ENCODE measurements at regions not wholly inside any gene's neighbourhood (a gene's known extent, or its start where the extent isn't known, plus 50 kb on each side); places are given as distances from the start of the nearest gene placed in this dataset.

- Histone ChIP-seq H2AFZ (ENCODE audit: low read depth, low read length, poor library complexity, severe bottlenecking) (no peak overlapping the region), H3K27me3 (ENCODE audit: insufficient read depth, low read length) (no peaks in the 10 kb centered on the region), H3K9me3 (ENCODE audit: control insufficient read depth in 1 of 2, insufficient read depth in 1 of 2, low read depth in 1 of 2, low read length in 2 of 2) (no peaks in the 10 kb centered on the region), H3K4me3 (replicated peaks in 1 of 2; ENCODE audit: low read depth in 1 of 2, low read length in 2 of 2) (no peak overlapping the region), H4K20me1 (ENCODE audit: insufficient read depth) (no peaks in the 10 kb centered on the region), H3K79me2 (ENCODE audit: insufficient read depth, low read length) (no peaks in the 10 kb centered on the region), H3K27ac (ENCODE audit: low read depth, low read length) (no peak overlapping the region), H3K4me2 (ENCODE audit: low read length) (no peak overlapping the region), H3K9ac (ENCODE audit: low read length) (no peak overlapping the region), H3K36me3 (ENCODE audit: control insufficient read depth in 1 of 2, insufficient read depth in 2 of 2, low read length in 2 of 2) (no peaks in the 10 kb centered on the region), H3K4me1 (ENCODE audit: control insufficient read depth in 1 of 2, insufficient read depth in 2 of 2, low read length in 2 of 2) (no peaks in the 10 kb centered on the region), H3K9me2 (ENCODE audit: insufficient read depth) (no peaks in the 10 kb centered on the region)
- DNase-seq (ENCODE audit: low read depth, low spot score) (no peak), ATAC-seq (no peak)
- intact Hi-C loops (cut with micrococcal nuclease): no loop called here
- TF ChIP-seq FOSL1 (IDR thresholded peaks at IDR 0.05; ENCODE audit: low read depth) (no peak), REST (IDR thresholded peaks at IDR 0.05; ENCODE audit: low read depth) (no peak), ZBTB33 (IDR thresholded peaks at IDR 0.05; ENCODE audit: extremely low read depth, insufficient replicate concordance, low read length) (no peak), EZH2 (IDR thresholded peaks at IDR 0.05) (no peak), JUND (IDR thresholded peaks at IDR 0.05) (no peak), POLR2A (IDR thresholded peaks at IDR 0.05; ENCODE audit: borderline replicate concordance, extremely low read depth, insufficient read depth, insufficient read length) (no peak), CBX3 (IDR thresholded peaks at IDR 0.05; ENCODE audit: low read depth) (no peak), EGR1 (IDR thresholded peaks at IDR 0.05; ENCODE audit: low read depth) (no peak), YY1 (IDR thresholded peaks at IDR 0.05; ENCODE audit: extremely low read depth, insufficient replicate concordance, low read depth, low read length) (no peak), RAD21 (IDR thresholded peaks at IDR 0.05; ENCODE audit: low read depth) (no peak), ZFX (IDR thresholded peaks at IDR 0.05) (no peak), SP1 (IDR thresholded peaks at IDR 0.05; ENCODE audit: low read depth) (no peak), SRF (IDR thresholded peaks at IDR 0.05; ENCODE audit: low read depth) (no peak), ATF3 (IDR thresholded peaks at IDR 0.05) (no peak), TCF7L2 (IDR thresholded peaks at IDR 0.05; ENCODE audit: borderline replicate concordance, extremely low read depth, insufficient read depth, insufficient read length) (no peak), POLR2AphosphoS5 (IDR thresholded peaks at IDR 0.05; ENCODE audit: low read depth, low read length) (no peak), CEBPB (IDR thresholded peaks at IDR 0.05; ENCODE audit: low read depth) (no peak)
- TF ChIP-seq, protein P1, sequence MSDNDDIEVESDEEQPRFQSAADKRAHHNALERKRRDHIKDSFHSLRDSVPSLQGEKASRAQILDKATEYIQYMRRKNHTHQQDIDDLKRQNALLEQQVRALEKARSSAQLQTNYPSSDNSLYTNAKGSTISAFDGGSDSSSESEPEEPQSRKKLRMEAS (IDR thresholded peaks at IDR 0.05): no peak
- ChIA-PET RAD21 (ENCODE audit: low non-redundant PET in 1 of 2, low total read pairs in 2 of 2, uncharacterized antibody in 2 of 2, unreplicated experiment in 2 of 2) (no interaction called here), POLR2A (no interaction called here), CTCF (no interaction called here)
- BruUV-seq (replicated peaks): no TSS peak
Measured at GRCh38 chr5:36435516-36435915, 133.8 kb upstream of the RANBP3L start.

All from HCT116 (cell line).